NCI-H1417 (cell line): ENCODE measurements at regions not wholly inside any gene's neighbourhood (a gene's known extent, or its start where the extent isn't known, plus 50 kb on each side); places are given as distances from the start of the nearest gene placed in this dataset.
"Not testable (repeated sequence)": the region's sequence is repeated elsewhere in the genome, so short reads cannot be mapped to it uniquely, and the experiment has no call there.

ENCODE experiments used
- DNase-seq, 3 experiments: peaks; one replicate each; lab custom pipeline; 2025; lab: John Stamatoyannopoulos, UW

GRCh38 chr2:13390676-13391075 is 673.9 kb downstream of the TRIB2 start:
- no peak for DNase-seq

GRCh38 chr2:13401312-13401711 is 684.6 kb downstream of the TRIB2 start:
- peak in 1 of 3 experiments; percentile 56 for DNase-seq

- peak in 2 of 3 experiments; percentile 27 to 29 for DNase-seq
Measured at GRCh38 chr2:13413989-13414388, 697.3 kb downstream of the TRIB2 start.

- DNase-seq, result peak in 2 of 3 experiments; percentile 46 to 49
Measured at GRCh38 chr2:13414897-13415296, 698.2 kb downstream of the TRIB2 start.

- DNase-seq, result no peak
Measured at GRCh38 chr2:13433954-13434353, 717.2 kb downstream of the TRIB2 start.

GRCh38 chr2:13443554-13444261 is 727.0 kb downstream of the TRIB2 start:
- peak in 2 of 3 experiments; percentile 3 to 20 for DNase-seq

- DNase-seq, result no peak
Measured at GRCh38 chr2:13462464-13462863, 745.7 kb downstream of the TRIB2 start.

GRCh38 chr2:13466076-13466475 is 749.3 kb downstream of the TRIB2 start:
- DNase-seq, result no peak

GRCh38 chr2:13474538-13474937 is 757.8 kb downstream of the TRIB2 start:
- no peak for DNase-seq

GRCh38 chr2:13480057-13480456 is 763.3 kb downstream of the TRIB2 start:
- no peak for DNase-seq

GRCh38 chr2:13481201-13481600 is 764.5 kb downstream of the TRIB2 start:
- DNase-seq, result no peak

- DNase-seq, result no peak
Measured at GRCh38 chr2:13485256-13485655, 768.5 kb downstream of the TRIB2 start.

GRCh38 chr2:13488965-13489364 is 772.2 kb downstream of the TRIB2 start:
- DNase-seq, result no peak

- DNase-seq, result no peak
Measured at GRCh38 chr2:13492262-13492661, 775.5 kb downstream of the TRIB2 start.

- DNase-seq, result no peak
Measured at GRCh38 chr2:13495051-13495450, 778.3 kb downstream of the TRIB2 start.

- no peak for DNase-seq
Measured at GRCh38 chr2:13504808-13505207, 788.1 kb downstream of the TRIB2 start.

GRCh38 chr2:13508671-13509070 is 791.9 kb downstream of the TRIB2 start:
- peak in 1 of 3 experiments; percentile 58 for DNase-seq

- no peak for DNase-seq
Measured at GRCh38 chr2:13515254-13515653, 798.5 kb downstream of the TRIB2 start.

- DNase-seq, result no peak
Measured at GRCh38 chr2:13522096-13522495, 805.4 kb downstream of the TRIB2 start.

- peak in 1 of 3 experiments; percentile 20 for DNase-seq
Measured at GRCh38 chr2:13522917-13523821, 806.4 kb downstream of the TRIB2 start.

- DNase-seq, result no peak
Measured at GRCh38 chr2:13524492-13524891, 807.8 kb downstream of the TRIB2 start.

GRCh38 chr2:13531735-13532410 is 815.1 kb downstream of the TRIB2 start:
- not testable (repeated sequence) for DNase-seq
